Keratinocyte (primary cell): ENCODE measurements at regions not wholly inside any gene's neighbourhood (a gene's known extent, or its start where the extent isn't known, plus 50 kb on each side); places are given as distances from the start of the nearest gene placed in this dataset.

Experiments
- CTCF ChIP-seq, 3 experiments: IDR thresholded peaks in 1 of 3; conservative IDR thresholded peaks in 1 of 3; optimal IDR thresholded peaks in 1 of 3; 2 replicates in 2 of 3; 3 replicates in 1 of 3; pipeline versions ENCODE3 to v1.5.1; 2011; ENCODE audit warnings: low read length in 3 of 3, mild to moderate bottlenecking in 3 of 3, moderate library complexity in 2 of 3, control low read depth in 1 of 3, inconsistent platforms in 1 of 3; ENCODE audit not compliant: insufficient read depth in 2 of 3; ENCODE audit errors: extremely low read depth in 1 of 3
- EZH2 ChIP-seq: IDR thresholded peaks from one replicate; pipeline ENCODE4 v1.6.1; 2012; ENCODE audit warnings: inconsistent platforms, mild to moderate bottlenecking, low read length, moderate library complexity

GRCh38 chr13:85543144-85543543 lies 256.1 kb downstream of the SLITRK6 start:
- TF ChIP-seq CTCF (optimal IDR thresholded peaks at IDR 0.05 in 1 of 3, IDR thresholded peaks at IDR 0.05 in 1 of 3, conservative IDR thresholded peaks at IDR 0.05 in 1 of 3; ENCODE audit: extremely low read depth in 1 of 3, insufficient read depth in 2 of 3, low read length in 3 of 3) (no peak), EZH2 (no peak)
